ENCODE measurements at regions not wholly inside any gene's neighbourhood (a gene's known extent, or its start where the extent isn't known, plus 50 kb on each side); places are given as distances from the start of the nearest gene placed in this dataset.

- TF ChIP-seq CTCF (IDR thresholded peaks at IDR 0.05), result no peak
- TF ChIP-seq EZH2 (IDR thresholded peaks at IDR 0.05; ENCODE audit: borderline replicate concordance, insufficient read depth, low read depth, low read length, poor library complexity, severe bottlenecking), result no peak
Observed at GRCh38 chr7:136140469-136140868, 163.3 kb upstream of the MTPN start.

Measured in B cell (primary cell).